Activated B cell treated with CpG ODN at 0.5 μM for 24 hours (primary cell): ENCODE measurements at regions not wholly inside any gene's neighbourhood (a gene's known extent, or its start where the extent isn't known, plus 50 kb on each side); places are given as distances from the start of the nearest gene placed in this dataset.

Experiments
- ATAC-seq: fragments of 200-7000 bp; cut with Tn5 transposase; one replicate; pipeline ENCODE4 v1.10.0; 2021; ENCODE audit warnings: low read depth, mild to moderate bottlenecking, moderate library complexity
- CTCF ChIA-PET: fragments of 350-600 bp; sonication (Branson Sonifier 250); formaldehyde crosslinking; loops from one replicate; lab custom pipeline; 2021; ENCODE audit warnings: antibody characterized with exemption; lab: Charles Lee
- POLR2A ChIA-PET: fragments of 350-600 bp; sonication (Branson Sonifier 250); formaldehyde crosslinking; loops from one replicate; lab custom pipeline; 2021; ENCODE audit warnings: antibody characterized with exemption; lab: Charles Lee
- DNase-seq: peaks from one replicate; pipeline ENCODE4 v3.0.0; 2022
- H3K27ac Mint-ChIP-seq: one replicate; pipeline ENCODE4 v1.8.0; 2020; ENCODE audit warnings: mixed read lengths
- H3K27me3 Mint-ChIP-seq: one replicate; pipeline ENCODE4 v1.8.0; 2021; ENCODE audit warnings: mixed read lengths
- H3K36me3 Mint-ChIP-seq: one replicate; pipeline ENCODE4 v1.8.0; 2021; ENCODE audit warnings: low read depth, mixed read lengths
- H3K4me1 Mint-ChIP-seq: one replicate; pipeline ENCODE4 v1.8.0; 2021; ENCODE audit warnings: mixed read lengths
- H3K4me3 Mint-ChIP-seq: one replicate; pipeline ENCODE4 v1.8.0; 2020; ENCODE audit warnings: mild to moderate bottlenecking, mixed read lengths
- H3K9me3 Mint-ChIP-seq: one replicate; pipeline ENCODE4 v1.8.0; 2020; ENCODE audit warnings: mixed read lengths
- CTCF ChIP-seq: fragments of 200-600 bp; IDR thresholded peaks from one replicate; pipeline ENCODE4 v1.8.0; 2022; ENCODE audit warnings: antibody characterized with exemption, mild to moderate bottlenecking
- intact Hi-C: fragments of 100-400 bp; cut with micrococcal nuclease; formaldehyde crosslinking; loops from one replicate; pipeline ENCODE4 v1.15.1; 2024

GRCh38 chr20:22823119-22823518, 212.0 kb upstream of the SSTR4 start:
- Mint-ChIP-seq H3K4me3 (no peak overlapping the region), H3K36me3 (no peaks in the 10 kb centered on the region), H3K9me3 (no peaks in the 10 kb centered on the region), H3K27me3 (no peaks in the 10 kb centered on the region), H3K27ac (no peak overlapping the region), H3K4me1 (no peaks in the 10 kb centered on the region)
- intact Hi-C loops: no loop called here
- TF ChIP-seq CTCF: no peak
- DNase-seq: no peak
- CTCF ChIA-PET: no interaction called here
- no peak for ATAC-seq
- POLR2A ChIA-PET: no interaction called here

- H3K36me3 Mint-ChIP-seq: no peaks in the 10 kb centered on the region
- H3K27ac Mint-ChIP-seq: no peak overlapping the region
- H3K4me1 Mint-ChIP-seq: no peaks in the 10 kb centered on the region
- ATAC-seq (no peak), DNase-seq (no peak)
- H3K27me3 Mint-ChIP-seq: no peaks in the 10 kb centered on the region
- TF ChIP-seq CTCF: no peak
- H3K9me3 Mint-ChIP-seq: no peaks in the 10 kb centered on the region
- ChIA-PET CTCF (no interaction called here), POLR2A (no interaction called here)
- intact Hi-C loops: no loop called here
- H3K4me3 Mint-ChIP-seq: no peak overlapping the region
These were observed 211.0 kb upstream of the SSTR4 start for GRCh38 chr20:22824077-22824476.

GRCh38 chr20:22825076-22825475, 210.0 kb upstream of the SSTR4 start:
- Mint-ChIP-seq H3K27ac (no peak overlapping the region), H3K36me3 (no peaks in the 10 kb centered on the region), H3K4me1 (no peaks in the 10 kb centered on the region), H3K9me3 (no peaks in the 10 kb centered on the region), H3K4me3 (no peak overlapping the region), H3K27me3 (no peaks in the 10 kb centered on the region)
- ChIA-PET CTCF (no interaction called here), POLR2A (no interaction called here)
- ATAC-seq: no peak
- intact Hi-C loops: no loop called here
- TF ChIP-seq CTCF: no peak
- DNase-seq: no peak

GRCh38 chr20:22825546-22825945, 209.6 kb upstream of the SSTR4 start:
- ChIA-PET POLR2A (no interaction called here), CTCF (no interaction called here)
- ATAC-seq: no peak
- DNase-seq: no peak
- Mint-ChIP-seq H3K27me3 (no peaks in the 10 kb centered on the region), H3K4me1 (no peaks in the 10 kb centered on the region), H3K9me3 (no peaks in the 10 kb centered on the region), H3K27ac (no peak overlapping the region), H3K36me3 (no peaks in the 10 kb centered on the region), H3K4me3 (no peak overlapping the region)
- intact Hi-C loops: no loop called here
- no peak for TF ChIP-seq CTCF

GRCh38 chr20:22826306-22827230, 208.5 kb upstream of the SSTR4 start:
- ChIA-PET POLR2A (no interaction called here), CTCF (no interaction called here)
- no peak for TF ChIP-seq CTCF
- ATAC-seq (no peak), DNase-seq (no peak)
- Mint-ChIP-seq H3K27me3 (no peaks in the 10 kb centered on the region), H3K9me3 (no peaks in the 10 kb centered on the region), H3K4me3 (no peak overlapping the region), H3K27ac (no peak overlapping the region), H3K36me3 (no peaks in the 10 kb centered on the region), H3K4me1 (no peaks in the 10 kb centered on the region)
- intact Hi-C loops: no loop called here
